ENCODE measurements at regions not wholly inside any gene's neighbourhood (a gene's known extent, or its start where the extent isn't known, plus 50 kb on each side); places are given as distances from the start of the nearest gene placed in this dataset.

GRCh38 chr15:66982250-66982649 is 83.2 kb upstream of the SMAD3 start (continued):
- no peak for TF ChIP-seq ZNF462 (CRISPR knock-in tag; IDR thresholded peaks at IDR 0.05)
- TF ChIP-seq ZNF114 (CRISPR knock-in tag; IDR thresholded peaks at IDR 0.05), result no peak
- no peak for TF ChIP-seq NANOG (IDR thresholded peaks at IDR 0.05; ENCODE audit: borderline replicate concordance)

GRCh38 chr15:66982816-66983215 is 82.6 kb upstream of the SMAD3 start:
- Mint-ChIP-seq H3K36me3 (ENCODE audit: low read depth) (no peaks in the 10 kb centered on the region), H3K4me3 (no peak overlapping the region), H3K9me3 (no peaks in the 10 kb centered on the region), H3K27me3 (ENCODE audit: insufficient read depth, low read depth, poor library complexity) (peaks cover 3% of the 10 kb centered on the region), H3K27ac (no peak overlapping the region), H3K4me1 (peaks cover 2% of the 10 kb centered on the region; the same call in 1 of the 3 replicates)
- Histone ChIP-seq H3K27me3 (ENCODE audit: insufficient read depth) (no peaks in the 10 kb centered on the region), H3K9me2 (ENCODE audit: insufficient read depth) (peaks cover 12% of the 10 kb centered on the region), H3K4me2 (no peak overlapping the region), H3K4me3 (no peak overlapping the region), H2AFZ (no peak overlapping the region), H3K27ac (ENCODE audit: low read depth) (no peak overlapping the region), H4K20me1 (replicated peaks; ENCODE audit: insufficient read depth) (no peaks in the 10 kb centered on the region), H3F3A (replicated peaks; ENCODE audit: low read depth) (no peaks in the 10 kb centered on the region), H3K79me2 (replicated peaks; ENCODE audit: insufficient read depth) (no peaks in the 10 kb centered on the region), H3K4me1 (ENCODE audit: insufficient read depth) (no peaks in the 10 kb centered on the region), H3K36me3 (ENCODE audit: insufficient read depth) (no peaks in the 10 kb centered on the region)
- DNase-seq (ENCODE audit: low spot score) (no peak), ATAC-seq (no peak)
- TF ChIP-seq ETS1 (IDR thresholded peaks at IDR 0.05) (no peak), ZNF462 (CRISPR knock-in tag; IDR thresholded peaks at IDR 0.05) (no peak), ZNF114 (CRISPR knock-in tag; IDR thresholded peaks at IDR 0.05) (no peak), POLR2AphosphoS5 (IDR thresholded peaks at IDR 0.05; ENCODE audit: low read depth) (no peak), CTCF (conservative IDR thresholded peaks at IDR 0.05; ENCODE audit: low read depth in 2 of 2) (no peak), STAT1 (IDR thresholded peaks at IDR 0.05; ENCODE audit: unreplicated experiment) (no peak)

Data from GM23338 (cell line).